HG03139 (cell line): ENCODE measurements at regions not wholly inside any gene's neighbourhood (a gene's known extent, or its start where the extent isn't known, plus 50 kb on each side); places are given as distances from the start of the nearest gene placed in this dataset.

ENCODE experiments used
- ATAC-seq: cut with Tn5 transposase; IDR thresholded peaks from one replicate; pipeline ENCODE4 v1.9.1; 2021; ENCODE audit not compliant: unreplicated experiment

DNA sequence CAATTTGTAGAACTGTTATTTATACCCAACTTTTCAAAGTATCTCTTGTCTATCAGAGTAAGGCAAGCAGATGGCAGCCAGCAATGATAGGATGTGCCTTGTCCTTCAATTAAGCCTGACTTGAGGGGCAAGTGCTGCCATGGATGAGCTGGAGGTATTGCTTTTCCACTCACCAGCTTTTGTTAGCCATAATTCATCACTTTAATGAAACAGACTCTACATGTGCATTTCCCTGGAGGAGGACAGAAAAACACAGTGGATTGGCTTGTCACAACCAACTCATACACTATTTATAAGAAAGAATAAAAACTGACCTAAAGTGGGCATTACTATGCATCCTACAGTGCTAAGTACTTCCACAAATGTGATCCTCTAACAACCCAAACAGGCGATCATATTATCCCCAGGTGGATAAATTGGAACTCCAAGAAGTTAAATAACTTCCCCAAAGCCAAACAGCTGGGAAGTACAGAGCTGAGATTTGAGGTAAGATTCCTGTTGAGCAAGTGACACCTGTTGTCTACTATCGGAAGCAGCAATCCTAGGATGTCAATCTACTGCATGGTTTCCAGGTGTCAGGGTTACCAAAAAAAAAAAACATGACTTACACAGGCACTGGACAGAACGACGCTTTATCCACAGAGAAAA is 73.9 kb upstream of the NRSN1 start:
- ATAC-seq = no peak

DNA sequence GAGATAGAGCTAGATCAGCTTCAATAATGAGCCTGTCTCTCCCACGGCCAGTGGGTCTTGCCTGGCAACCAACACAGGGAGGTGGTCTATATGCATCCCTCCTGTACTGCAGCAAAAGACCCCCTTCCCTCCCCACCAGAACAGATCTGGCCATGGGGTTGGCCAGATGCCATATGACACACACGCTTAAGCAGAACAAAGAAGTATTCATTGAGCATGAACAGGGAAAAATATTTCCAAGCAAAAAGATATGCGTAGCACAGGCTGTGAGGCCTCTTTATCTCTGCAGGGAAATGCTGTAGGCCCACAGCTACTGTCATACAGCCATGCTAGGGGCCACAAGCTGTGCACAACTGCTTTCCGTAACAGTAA is 73.4 kb upstream of the NRSN1 start:
- no peak for ATAC-seq

DNA sequence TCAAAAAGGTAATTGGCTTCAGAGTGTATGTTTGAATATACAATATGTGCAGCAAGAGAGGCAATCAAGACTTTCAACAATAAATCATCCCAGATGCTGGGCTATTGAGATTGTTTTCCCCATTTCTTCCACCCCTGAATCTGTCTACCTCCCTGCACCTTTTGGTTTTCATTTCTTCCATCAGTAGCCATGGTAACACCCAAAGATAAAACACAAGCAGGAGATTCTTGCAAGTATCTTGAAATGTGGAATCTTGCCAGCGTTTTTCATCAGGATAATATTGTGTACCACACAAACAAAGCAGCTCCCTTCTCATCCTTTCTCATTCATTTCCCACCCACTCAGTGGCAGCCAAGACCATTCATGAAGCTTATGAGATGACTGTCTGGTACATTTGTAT is 73.0 kb upstream of the NRSN1 start:
- no peak for ATAC-seq

DNA sequence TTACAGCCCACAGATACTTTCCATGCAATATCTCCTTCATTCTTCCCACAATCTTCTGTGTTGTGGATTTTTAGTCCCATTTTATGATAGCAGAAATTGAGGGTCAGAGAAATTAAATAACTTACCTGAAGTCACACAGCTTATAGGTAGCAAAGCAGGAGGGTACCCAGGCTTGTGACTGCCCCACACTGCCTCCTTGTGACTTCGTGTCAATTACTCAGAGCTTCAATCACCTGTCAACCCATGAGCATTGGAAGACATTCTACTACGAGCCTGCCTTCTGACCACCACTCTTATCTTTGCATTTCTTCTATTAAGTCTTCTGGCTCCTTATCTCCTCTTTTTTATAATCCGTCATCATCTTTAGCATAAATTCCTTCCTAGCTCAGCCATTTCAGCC is 71.6 kb upstream of the NRSN1 start:
- ATAC-seq = no peak

DNA sequence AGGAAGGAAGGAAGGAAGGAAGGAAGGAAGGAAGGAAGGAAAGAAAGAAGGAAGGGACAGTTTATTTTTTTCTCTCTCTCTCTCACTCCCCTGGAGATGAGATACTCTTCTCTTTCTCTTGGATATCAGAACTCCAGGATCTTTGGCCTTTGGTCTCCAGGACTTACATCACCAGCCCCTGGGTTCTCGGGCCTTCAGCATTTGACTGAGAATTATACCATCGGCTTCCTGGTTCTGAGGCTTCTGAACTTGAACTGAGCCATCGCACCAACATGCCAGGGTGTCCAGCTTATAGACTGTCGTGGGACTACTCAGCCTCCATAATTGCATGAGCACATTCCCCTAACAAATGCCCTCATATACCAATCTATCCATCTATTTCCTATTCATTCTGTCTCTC is 69.4 kb upstream of the NRSN1 start:
- no peak for ATAC-seq

DNA sequence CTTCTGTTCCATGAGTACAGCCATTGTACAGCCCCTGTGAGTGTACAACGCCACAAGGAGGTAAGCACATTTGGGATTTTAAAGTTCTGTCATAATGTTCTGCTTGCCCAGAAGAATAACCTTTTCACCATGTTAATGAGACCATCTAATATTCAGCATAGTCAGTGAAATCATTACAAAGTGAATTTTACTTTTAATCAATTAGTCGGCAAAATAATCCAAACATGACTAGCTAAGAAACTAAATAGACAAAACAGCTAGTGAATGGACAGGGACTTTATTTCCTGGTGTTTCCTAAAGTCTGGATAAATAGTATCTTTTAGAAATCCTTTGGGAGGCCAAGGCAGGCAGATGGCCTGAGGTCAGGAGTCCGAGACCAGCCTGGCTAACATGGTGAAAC is 69.0 kb upstream of the NRSN1 start:
- no peak for ATAC-seq

DNA sequence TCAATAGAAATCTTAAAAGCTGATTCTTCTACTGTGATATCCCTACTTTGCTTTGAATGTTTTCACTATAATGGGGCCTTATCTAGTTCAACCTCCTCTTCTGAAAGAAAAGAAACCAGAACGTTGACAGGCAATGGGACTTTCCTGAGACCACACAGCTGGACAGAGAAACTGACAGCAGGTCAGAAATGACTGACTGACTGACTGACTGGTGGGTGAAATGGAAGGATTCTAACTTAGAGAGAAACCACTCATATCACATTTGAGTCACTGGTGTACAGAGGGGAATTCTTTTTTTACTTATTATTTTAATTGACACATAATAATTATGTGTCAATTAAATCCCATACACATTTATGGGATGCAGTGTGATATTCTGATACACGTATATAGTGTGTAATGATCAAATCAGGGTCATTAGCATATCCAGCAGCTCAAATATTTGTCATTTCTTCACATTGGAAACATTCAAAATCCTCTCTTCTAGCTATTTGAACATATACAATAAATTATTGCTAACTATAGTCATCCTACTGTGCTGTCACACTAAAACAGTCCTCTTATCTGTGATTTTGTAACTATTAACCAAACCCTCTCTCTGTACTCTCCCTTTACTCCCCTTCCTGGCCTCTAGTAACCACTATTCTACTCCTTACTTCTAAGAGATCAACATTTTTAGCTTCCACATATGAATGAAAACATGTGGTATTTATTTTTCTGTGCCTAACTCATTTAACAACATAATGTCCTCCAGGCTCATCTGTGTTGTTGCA is 64.8 kb upstream of the NRSN1 start:
- ATAC-seq = peak; percentile 96

DNA sequence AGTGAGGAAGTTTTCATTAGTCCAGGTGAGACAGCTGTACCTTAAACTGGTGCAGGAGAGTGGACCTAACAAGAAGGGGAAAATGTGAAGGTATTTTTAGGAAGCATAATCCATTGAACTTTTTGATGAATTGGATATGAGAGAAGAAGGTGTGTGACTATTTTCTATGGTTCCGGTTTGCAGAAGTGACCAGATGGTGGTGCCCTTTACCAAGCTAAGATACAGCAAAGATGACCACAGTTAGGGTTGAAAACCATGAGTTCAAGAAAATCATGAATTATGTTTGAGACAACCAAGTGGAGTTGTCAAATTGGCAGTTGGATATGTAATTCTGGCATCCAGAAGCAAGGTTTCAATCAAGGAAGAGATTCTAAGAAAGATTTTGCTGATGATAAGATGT is 61.9 kb upstream of the NRSN1 start:
- ATAC-seq = no peak

DNA sequence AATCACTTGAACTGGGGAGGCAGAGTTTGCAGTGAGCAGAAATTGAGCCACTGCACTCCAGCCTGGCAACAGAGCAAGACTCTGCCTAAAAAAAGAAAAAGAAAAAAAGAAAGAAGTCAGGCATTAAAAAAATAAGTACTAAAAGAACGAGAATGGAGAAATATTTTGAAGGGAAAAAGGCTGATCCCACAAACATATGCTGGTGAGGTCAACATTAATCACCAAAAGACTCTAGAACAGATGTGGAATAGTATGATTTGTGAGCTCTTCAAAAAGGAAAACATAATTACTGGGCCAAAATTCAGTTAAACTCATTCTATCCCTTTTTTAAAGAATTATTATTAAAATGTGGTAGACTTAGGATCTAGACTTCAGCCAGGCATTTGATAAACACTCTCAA is 61.2 kb upstream of the NRSN1 start:
- no peak for ATAC-seq

DNA sequence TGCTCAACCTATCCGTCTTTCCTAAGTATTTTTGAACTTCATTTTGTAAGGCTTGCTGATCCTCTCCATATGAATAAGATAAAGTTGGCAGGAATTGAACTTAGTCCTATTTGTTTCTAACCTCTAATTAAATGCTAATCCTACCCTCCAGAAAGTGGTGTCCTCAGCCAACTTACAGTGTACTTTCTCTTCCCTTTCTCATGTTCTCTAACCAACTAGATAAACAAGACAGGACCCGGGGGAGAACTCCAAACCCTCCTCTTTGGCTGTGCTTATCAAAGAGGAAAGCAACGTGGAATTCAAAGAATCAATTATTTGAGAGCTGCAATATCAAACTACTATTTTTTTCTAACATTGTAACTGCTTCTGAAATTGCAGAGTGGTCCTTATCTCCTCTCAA is 56.5 kb upstream of the NRSN1 start:
- no peak for ATAC-seq

DNA sequence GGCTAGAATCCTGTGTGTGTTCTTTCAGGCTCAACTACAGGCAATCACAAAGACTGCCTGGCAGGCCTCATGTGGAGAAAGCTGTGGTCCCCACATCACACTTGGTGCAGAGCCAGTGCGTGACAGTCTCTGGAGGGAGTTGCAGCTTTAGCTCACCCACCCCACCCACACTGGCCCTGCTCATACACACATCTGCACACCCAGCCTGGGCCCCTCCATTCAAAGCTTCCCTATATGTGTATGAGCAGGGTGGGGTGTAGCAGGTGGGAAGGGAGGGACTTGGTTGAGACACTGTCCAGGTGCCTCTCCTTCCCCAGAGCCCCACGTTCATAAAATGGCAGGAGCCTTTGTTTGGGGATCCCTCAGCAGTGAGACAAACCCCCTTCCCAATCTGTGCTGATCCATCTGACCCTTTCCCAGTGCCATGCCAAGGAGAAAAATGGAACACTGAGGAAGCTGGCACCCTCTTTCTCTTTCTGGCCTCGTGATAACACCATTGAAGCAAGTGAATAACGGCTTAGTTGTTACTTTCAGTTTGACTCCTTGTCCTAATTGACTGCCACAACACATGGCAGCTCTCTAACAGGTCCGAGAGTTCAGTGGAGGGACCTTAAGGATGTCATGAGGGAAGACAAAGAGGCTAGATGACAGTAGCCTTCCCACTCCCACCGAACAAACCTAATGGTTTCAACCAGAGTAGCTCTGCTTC is 53.8 kb upstream of the NRSN1 start:
- no peak for ATAC-seq

DNA sequence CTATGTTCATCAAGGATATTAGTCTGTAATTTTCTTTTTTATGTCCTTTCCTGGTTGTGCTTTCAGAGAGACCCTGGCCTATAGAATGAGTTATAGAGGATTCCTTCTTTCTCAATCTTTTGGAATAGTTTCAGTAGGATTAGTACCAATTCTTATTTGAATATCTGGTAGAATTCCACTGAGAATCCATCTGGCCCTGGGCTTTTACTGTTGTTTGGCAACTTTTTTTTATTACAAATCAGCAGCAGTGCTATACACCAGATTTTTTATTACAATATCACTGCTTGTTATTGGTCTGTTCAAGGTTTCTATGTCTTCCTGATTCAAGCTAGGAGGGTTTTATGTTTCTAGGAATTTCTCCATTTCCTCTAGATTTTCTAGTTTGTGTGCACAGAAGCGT is 50.0 kb upstream of the NRSN1 start:
- ATAC-seq = no peak
